Liver (tissue), 8 donors: ENCODE measurements at regions not wholly inside any gene's neighbourhood (a gene's known extent, or its start where the extent isn't known, plus 50 kb on each side); places are given as distances from the start of the nearest gene placed in this dataset.

Experiments
- DNase-seq: peaks from one replicate; pipeline ENCODE4 v3.0.0-alpha.2; 2017; ENCODE audit warnings: low spot score
- H3K27ac ChIP-seq, 2 donors: one replicate each; pipeline ENCODE4 v1.7.0; 2013; ENCODE audit warnings: inconsistent platforms in 2 of 2, low read length in 2 of 2, control low read depth in 1 of 2, low read depth in 1 of 2, mild to moderate bottlenecking in 1 of 2
- H3K27me3 ChIP-seq, 4 donors: one replicate each; pipeline versions ENCODE4 v1.6.1 to v1.7.0; 2013; ENCODE audit warnings: low read length in 3 of 4, inconsistent platforms in 1 of 4, mild to moderate bottlenecking in 1 of 4, moderate library complexity in 1 of 4; ENCODE audit not compliant: control insufficient read depth in 4 of 4, insufficient read depth in 4 of 4
- H3K36me3 ChIP-seq, 4 donors: one replicate each; pipeline versions ENCODE4 v1.6.1 to v1.7.0; 2013; ENCODE audit warnings: low read length in 3 of 4, mild to moderate bottlenecking in 3 of 4, low read depth in 1 of 4, moderate library complexity in 1 of 4; ENCODE audit not compliant: control insufficient read depth in 4 of 4, insufficient read depth in 3 of 4
- H3K4me1 ChIP-seq, 4 donors: one replicate each; pipeline versions ENCODE4 v1.6.1 to v1.7.0; 2013; ENCODE audit warnings: low read length in 3 of 4, mild to moderate bottlenecking in 3 of 4, moderate library complexity in 1 of 4; ENCODE audit not compliant: control insufficient read depth in 4 of 4, insufficient read depth in 4 of 4
- H3K4me3 ChIP-seq, 3 donors: one replicate each; pipeline versions ENCODE4 v1.6.1 to v1.7.0; 2013; ENCODE audit warnings: low read length in 3 of 3, control low read depth in 1 of 3, low read depth in 1 of 3, mild to moderate bottlenecking in 1 of 3
- H3K9ac ChIP-seq, 2 donors: one replicate each; pipeline ENCODE4 v1.7.0; 2013; ENCODE audit warnings: low read length in 2 of 2, mild to moderate bottlenecking in 2 of 2, moderate library complexity in 2 of 2, control low read depth in 1 of 2, low read depth in 1 of 2
- H3K9me3 ChIP-seq, 4 donors: one replicate each; pipeline versions ENCODE4 v1.6.1 to v1.7.0; 2013; ENCODE audit warnings: low read length in 3 of 4; ENCODE audit not compliant: control insufficient read depth in 4 of 4
- EGR1 ChIP-seq, 2 donors: IDR thresholded peaks; 2 replicates each; pipeline ENCODE4 v1.6.1; 2016 to 2018; ENCODE audit warnings: antibody characterized with exemption in 2 of 2, low read depth in 2 of 2
- FOXA1 ChIP-seq: IDR thresholded peaks from 2 replicates; pipeline ENCODE4 v1.6.1; 2016; ENCODE audit warnings: antibody characterized with exemption
- FOXA2 ChIP-seq: IDR thresholded peaks from 2 replicates; pipeline ENCODE4 v1.6.1; 2016; ENCODE audit warnings: antibody characterized with exemption
- HNF4A ChIP-seq, 2 donors: conservative IDR thresholded peaks; 2 replicates each; pipeline ENCODE4 v1.6.1; 2016; ENCODE audit warnings: antibody characterized with exemption in 2 of 2, mild to moderate bottlenecking in 2 of 2
- JUND ChIP-seq, 2 donors: IDR thresholded peaks; 2 replicates each; pipeline ENCODE4 v1.6.1; 2016; ENCODE audit warnings: antibody characterized with exemption in 2 of 2
- NR2F2 ChIP-seq: IDR thresholded peaks from 2 replicates; pipeline ENCODE4 v1.6.1; 2016; ENCODE audit warnings: antibody characterized with exemption
- RAD21 ChIP-seq, 2 donors: IDR thresholded peaks; 2 replicates each; pipeline ENCODE4 v1.6.1; 2016; ENCODE audit warnings: antibody characterized with exemption in 2 of 2, mild to moderate bottlenecking in 2 of 2
- RXRA ChIP-seq, 2 donors: IDR thresholded peaks; 2 replicates each; pipeline ENCODE4 v1.6.1; 2017 to 2018; ENCODE audit warnings: antibody characterized with exemption in 2 of 2, mild to moderate bottlenecking in 1 of 2
- SP1 ChIP-seq: IDR thresholded peaks from 2 replicates; pipeline ENCODE4 v1.6.1; 2018; ENCODE audit warnings: antibody characterized with exemption, mild to moderate bottlenecking
- TAF1 ChIP-seq: conservative IDR thresholded peaks from 2 replicates; pipeline ENCODE4 v1.6.1; 2016; ENCODE audit warnings: antibody characterized with exemption, mild to moderate bottlenecking
- YY1 ChIP-seq: IDR thresholded peaks from 2 replicates; pipeline ENCODE4 v1.6.1; 2016; ENCODE audit warnings: antibody characterized with exemption, mild to moderate bottlenecking
- WGBS: extraction: QIAGEN DNeasy Blood & Tissue Kit; methylation state at CpG from one replicate; pipeline ENCODE4 v1.1.7; 2013; 5-methylcytosine and 5-hydroxymethylcytosine counted together
- TF ChIP-seq, protein P1 (sequence below): IDR thresholded peaks from 2 replicates; pipeline ENCODE4 v1.6.1; 2016; ENCODE audit warnings: antibody characterized with exemption
- TF ChIP-seq, protein P2 (sequence below): IDR thresholded peaks from 2 replicates; pipeline ENCODE4 v1.6.1; 2016; ENCODE audit warnings: antibody characterized with exemption
- TF ChIP-seq, protein P3 (sequence below): fragments of 150-350 bp; IDR thresholded peaks from 2 replicates; pipeline ENCODE4 v1.5.1; 2017; ENCODE audit warnings: improper control_type of control experiment, low read depth, low read length; ENCODE audit not compliant: missing input control
- TF ChIP-seq, protein P4 (sequence below): IDR thresholded peaks from 2 replicates; pipeline ENCODE4 v1.6.1; 2016; ENCODE audit warnings: antibody characterized with exemption, mild to moderate bottlenecking
- TF ChIP-seq, protein P5 (sequence below): IDR thresholded peaks from 2 replicates; pipeline ENCODE4 v1.6.1; 2016; ENCODE audit warnings: antibody characterized with exemption
- donor health status: healthy.
- donor health status: healthy.
- donor health status: healthy.
- donor health status: healthy.
- donor health status: healthy.

DNA sequence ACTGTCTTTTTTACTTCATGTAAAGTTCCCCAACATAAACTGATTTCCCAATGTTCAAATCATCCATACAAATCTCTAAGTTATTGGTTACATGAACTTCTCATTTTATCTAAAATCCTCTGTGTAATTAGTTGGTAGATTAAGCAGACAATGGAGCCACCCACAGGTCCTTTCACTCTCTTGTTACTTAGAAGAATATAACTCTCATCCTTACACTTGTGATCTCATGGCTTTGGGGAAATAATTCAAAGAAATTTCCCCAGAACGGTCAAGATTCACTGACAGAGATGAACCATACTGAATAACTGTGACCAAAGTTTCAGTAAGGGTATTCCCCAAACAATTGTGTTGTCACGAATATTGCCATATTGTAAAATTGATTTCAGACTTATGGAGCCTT, 1102.6 kb upstream of the EPHA6 start:
- Histone ChIP-seq H3K36me3 (no peaks in the 10 kb centered on the region), H3K27me3 (peaks cover 0 to 2% (median 0%) of the 10 kb centered on the region in 4 donors), H3K9ac (no peak overlapping the region), H3K4me1 (no peaks in the 10 kb centered on the region), H3K4me3 (no peak overlapping the region), H3K27ac (no peak overlapping the region), H3K9me3 (no peaks in the 10 kb centered on the region)
- WGBS = 72% methylated on average over 2 of the region's 2 CpGs
- TF ChIP-seq, protein P1, sequence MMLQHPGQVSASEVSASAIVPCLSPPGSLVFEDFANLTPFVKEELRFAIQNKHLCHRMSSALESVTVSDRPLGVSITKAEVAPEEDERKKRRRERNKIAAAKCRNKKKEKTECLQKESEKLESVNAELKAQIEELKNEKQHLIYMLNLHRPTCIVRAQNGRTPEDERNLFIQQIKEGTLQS = no peak
- no peak for TF ChIP-seq SP1
- TF ChIP-seq, protein P2, sequence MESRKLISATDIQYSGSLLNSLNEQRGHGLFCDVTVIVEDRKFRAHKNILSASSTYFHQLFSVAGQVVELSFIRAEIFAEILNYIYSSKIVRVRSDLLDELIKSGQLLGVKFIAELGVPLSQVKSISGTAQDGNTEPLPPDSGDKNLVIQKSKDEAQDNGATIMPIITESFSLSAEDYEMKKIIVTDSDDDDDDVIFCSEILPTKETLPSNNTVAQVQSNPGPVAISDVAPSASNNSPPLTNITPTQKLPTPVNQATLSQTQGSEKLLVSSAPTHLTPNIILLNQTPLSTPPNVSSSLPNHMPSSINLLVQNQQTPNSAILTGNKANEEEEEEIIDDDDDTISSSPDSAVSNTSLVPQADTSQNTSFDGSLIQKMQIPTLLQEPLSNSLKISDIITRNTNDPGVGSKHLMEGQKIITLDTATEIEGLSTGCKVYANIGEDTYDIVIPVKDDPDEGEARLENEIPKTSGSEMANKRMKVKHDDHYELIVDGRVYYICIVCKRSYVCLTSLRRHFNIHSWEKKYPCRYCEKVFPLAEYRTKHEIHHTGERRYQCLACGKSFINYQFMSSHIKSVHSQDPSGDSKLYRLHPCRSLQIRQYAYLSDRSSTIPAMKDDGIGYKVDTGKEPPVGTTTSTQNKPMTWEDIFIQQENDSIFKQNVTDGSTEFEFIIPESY = no peak
- TF ChIP-seq, protein P3, sequence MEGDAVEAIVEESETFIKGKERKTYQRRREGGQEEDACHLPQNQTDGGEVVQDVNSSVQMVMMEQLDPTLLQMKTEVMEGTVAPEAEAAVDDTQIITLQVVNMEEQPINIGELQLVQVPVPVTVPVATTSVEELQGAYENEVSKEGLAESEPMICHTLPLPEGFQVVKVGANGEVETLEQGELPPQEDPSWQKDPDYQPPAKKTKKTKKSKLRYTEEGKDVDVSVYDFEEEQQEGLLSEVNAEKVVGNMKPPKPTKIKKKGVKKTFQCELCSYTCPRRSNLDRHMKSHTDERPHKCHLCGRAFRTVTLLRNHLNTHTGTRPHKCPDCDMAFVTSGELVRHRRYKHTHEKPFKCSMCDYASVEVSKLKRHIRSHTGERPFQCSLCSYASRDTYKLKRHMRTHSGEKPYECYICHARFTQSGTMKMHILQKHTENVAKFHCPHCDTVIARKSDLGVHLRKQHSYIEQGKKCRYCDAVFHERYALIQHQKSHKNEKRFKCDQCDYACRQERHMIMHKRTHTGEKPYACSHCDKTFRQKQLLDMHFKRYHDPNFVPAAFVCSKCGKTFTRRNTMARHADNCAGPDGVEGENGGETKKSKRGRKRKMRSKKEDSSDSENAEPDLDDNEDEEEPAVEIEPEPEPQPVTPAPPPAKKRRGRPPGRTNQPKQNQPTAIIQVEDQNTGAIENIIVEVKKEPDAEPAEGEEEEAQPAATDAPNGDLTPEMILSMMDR = no peak
- TF ChIP-seq RAD21 (IDR thresholded peaks at IDR 0.05) = no peak
- no peak for DNase-seq

DNA sequence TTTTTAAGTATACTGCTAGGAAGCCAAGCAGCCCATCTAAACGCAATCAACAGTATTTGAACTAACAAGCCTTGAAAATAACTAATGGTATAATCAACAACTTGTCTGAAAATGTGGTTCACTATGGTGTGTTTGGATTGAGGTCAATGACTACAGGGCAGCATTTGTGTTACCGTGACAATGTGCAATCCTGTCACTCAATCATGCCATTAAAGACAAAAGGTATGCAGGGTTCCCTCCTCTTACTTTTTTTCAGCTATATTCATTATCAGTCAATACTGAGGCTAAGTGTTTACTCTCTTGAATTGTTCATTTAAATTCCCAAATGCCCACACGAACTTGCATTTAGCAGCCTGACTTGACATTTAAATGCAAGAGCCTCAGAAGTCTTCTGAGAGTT, 1099.3 kb upstream of the EPHA6 start:
- no peaks in the 10 kb centered on the region for H3K9me3 ChIP-seq
- no peak overlapping the region for H3K4me3 ChIP-seq
- no peak for DNase-seq
- peaks cover 0 to 2% (median 0%) of the 10 kb centered on the region in 4 donors for H3K27me3 ChIP-seq
- H3K27ac ChIP-seq = no peak overlapping the region
- H3K9ac ChIP-seq = no peak overlapping the region
- no peaks in the 10 kb centered on the region for H3K36me3 ChIP-seq
- no peaks in the 10 kb centered on the region for H3K4me1 ChIP-seq
- WGBS = 29% methylated on average over 3 of the region's 3 CpGs
- TF ChIP-seq RXRA (IDR thresholded peaks at IDR 0.05) = no peak
- no peak for TF ChIP-seq FOXA2
- no peak for TF ChIP-seq HNF4A (conservative IDR thresholded peaks at IDR 0.05)
- TF ChIP-seq RAD21 (IDR thresholded peaks at IDR 0.05) = no peak
- TF ChIP-seq, protein P4, sequence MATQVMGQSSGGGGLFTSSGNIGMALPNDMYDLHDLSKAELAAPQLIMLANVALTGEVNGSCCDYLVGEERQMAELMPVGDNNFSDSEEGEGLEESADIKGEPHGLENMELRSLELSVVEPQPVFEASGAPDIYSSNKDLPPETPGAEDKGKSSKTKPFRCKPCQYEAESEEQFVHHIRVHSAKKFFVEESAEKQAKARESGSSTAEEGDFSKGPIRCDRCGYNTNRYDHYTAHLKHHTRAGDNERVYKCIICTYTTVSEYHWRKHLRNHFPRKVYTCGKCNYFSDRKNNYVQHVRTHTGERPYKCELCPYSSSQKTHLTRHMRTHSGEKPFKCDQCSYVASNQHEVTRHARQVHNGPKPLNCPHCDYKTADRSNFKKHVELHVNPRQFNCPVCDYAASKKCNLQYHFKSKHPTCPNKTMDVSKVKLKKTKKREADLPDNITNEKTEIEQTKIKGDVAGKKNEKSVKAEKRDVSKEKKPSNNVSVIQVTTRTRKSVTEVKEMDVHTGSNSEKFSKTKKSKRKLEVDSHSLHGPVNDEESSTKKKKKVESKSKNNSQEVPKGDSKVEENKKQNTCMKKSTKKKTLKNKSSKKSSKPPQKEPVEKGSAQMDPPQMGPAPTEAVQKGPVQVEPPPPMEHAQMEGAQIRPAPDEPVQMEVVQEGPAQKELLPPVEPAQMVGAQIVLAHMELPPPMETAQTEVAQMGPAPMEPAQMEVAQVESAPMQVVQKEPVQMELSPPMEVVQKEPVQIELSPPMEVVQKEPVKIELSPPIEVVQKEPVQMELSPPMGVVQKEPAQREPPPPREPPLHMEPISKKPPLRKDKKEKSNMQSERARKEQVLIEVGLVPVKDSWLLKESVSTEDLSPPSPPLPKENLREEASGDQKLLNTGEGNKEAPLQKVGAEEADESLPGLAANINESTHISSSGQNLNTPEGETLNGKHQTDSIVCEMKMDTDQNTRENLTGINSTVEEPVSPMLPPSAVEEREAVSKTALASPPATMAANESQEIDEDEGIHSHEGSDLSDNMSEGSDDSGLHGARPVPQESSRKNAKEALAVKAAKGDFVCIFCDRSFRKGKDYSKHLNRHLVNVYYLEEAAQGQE = no peak
- no peak for TF ChIP-seq NR2F2
- TF ChIP-seq SP1 = no peak
- no peak for TF ChIP-seq YY1
- no peak for TF ChIP-seq TAF1
- TF ChIP-seq, protein P5, sequence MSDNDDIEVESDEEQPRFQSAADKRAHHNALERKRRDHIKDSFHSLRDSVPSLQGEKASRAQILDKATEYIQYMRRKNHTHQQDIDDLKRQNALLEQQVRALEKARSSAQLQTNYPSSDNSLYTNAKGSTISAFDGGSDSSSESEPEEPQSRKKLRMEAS = no peak
- TF ChIP-seq, protein P3 = no peak
- no peak for TF ChIP-seq JUND (IDR thresholded peaks at IDR 0.05)
- TF ChIP-seq FOXA1 = no peak
- no peak for TF ChIP-seq EGR1 (IDR thresholded peaks at IDR 0.05; ENCODE audit: low read depth in 2 of 2)
